Glomerular endothelial cell (primary cell): ENCODE measurements at regions not wholly inside any gene's neighbourhood (a gene's known extent, or its start where the extent isn't known, plus 50 kb on each side); places are given as distances from the start of the nearest gene placed in this dataset.
"Not testable (repeated sequence)": the region's sequence is repeated elsewhere in the genome, so short reads cannot be mapped to it uniquely, and the experiment has no call there.

Experiments used
- DNase-seq: peaks from one replicate; pipeline ENCODE4 v3.0.0-alpha.2; 2011; ENCODE audit warnings: low read depth, low spot score; ENCODE audit errors: extremely low read depth

DNA sequence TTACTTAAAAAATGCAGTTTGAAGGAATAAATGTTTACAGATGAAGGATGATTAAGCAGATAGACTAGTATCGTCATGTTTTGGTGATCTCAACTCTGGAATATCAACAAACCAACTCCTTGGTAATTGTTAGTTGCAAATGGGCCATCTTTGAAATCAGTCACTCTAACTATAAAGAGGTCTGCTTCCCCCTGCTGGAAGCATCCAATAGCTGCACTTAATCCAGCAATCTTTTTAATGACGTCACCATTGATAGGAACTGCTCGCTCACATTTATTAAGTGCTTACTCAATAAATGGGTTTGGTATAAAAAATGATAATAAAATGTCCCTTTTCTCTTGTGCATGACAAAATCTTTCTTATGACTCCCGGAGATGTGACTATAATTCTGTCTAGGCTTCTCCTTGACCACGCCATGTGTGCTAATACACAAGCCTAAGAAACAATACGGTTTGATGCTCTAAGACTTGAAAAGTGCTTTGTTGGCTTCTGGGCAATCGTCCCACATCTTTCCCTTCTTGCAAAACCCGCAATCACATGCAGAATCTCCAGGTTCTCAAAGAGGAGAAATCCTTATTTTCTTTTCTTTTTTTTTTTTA is 227.6 kb upstream of the POU1F1 start:
- peak; percentile 76 for DNase-seq

DNA sequence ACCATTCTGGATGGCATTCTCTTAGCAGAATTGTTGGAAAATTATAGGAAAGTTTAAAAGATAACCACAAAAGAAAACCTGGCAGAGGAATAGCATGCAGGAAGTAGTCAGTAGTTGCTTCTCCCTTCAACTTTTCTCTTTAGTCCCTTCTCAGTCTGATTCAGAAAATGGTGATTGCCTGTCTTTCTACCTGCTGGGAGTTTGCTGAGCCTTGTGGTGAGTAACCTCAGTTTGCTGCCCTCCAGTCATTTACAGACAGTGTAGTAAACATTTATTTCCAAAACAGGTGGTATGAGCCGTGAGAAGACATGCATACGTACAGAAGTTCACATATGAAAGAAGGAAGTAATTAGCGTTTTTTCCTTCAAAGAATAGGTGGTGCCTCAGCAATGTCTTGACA is 224.7 kb upstream of the POU1F1 start:
- no peak for DNase-seq

DNA sequence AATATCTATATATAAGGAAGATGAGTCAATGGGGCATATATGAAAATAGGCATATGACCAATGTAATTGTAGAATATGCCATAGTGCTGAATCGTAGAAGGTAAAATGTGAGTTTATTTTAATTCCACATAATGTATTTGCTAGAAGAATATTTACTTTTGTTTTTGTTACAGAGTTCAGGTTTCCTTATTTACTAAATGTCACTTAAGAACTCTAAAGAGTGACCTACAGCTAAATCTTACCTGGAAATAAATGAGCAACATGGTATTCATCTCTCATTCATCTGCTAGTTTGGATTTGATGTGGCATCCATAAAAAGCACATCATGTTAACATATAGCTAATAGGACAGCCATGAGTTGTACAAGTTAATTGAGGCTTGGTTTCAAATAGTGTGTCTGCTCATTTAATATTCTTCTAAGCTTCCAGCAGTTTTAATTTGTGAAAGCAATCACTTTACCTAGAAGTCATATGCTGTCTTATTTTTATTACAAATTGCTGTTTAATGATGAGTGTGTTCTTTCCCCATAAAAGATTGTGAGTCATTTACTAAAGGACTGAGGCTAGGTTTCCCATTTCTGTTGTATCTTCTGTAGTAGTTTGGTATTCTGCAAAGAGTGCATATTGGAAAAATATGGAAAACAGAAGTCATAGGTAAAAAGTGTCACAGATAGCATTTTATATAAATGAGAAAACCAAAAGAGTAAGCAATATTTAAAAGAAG is 222.1 kb upstream of the POU1F1 start:
- no peak for DNase-seq

DNA sequence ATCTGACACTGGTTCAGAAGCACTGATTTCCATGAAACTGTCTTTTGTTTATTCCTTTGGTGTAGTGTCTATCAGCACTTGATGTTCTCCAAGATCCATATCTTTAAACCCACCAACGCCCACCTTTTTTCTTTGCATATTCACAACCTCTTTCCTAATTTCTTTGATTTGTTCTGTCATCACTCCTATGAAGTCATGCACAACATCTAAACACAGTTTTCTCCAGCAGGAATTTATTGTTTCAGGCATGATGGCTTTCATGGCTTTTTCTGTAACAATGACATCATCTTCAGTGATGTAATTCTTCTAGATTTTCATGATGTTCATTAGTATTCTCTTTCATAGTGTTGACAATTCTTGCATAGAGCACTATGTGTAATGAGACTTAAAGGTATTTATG is 219.6 kb upstream of the POU1F1 start:
- DNase-seq: no peak

DNA sequence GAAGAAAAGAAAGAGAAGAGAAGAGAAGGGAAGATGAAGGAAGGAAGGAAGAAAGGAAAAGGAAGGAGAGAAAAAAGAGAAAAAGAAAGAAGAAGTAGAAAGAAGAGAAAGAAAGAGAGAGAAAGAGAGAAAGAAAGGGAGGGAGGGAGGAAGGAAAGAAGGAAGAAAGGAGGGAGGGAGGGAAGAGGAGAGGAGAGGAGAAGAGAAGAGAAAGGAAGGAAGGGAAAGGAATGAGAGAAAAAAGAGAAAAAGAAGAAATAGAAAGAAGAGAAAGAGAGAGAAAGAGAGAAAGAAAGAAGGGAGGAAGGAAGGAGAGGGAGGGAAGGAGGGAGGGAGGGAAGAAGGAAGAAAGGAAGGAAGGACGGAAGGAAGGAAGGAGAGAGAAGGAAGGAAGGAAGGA is 217.9 kb upstream of the POU1F1 start:
- no peak for DNase-seq

DNA sequence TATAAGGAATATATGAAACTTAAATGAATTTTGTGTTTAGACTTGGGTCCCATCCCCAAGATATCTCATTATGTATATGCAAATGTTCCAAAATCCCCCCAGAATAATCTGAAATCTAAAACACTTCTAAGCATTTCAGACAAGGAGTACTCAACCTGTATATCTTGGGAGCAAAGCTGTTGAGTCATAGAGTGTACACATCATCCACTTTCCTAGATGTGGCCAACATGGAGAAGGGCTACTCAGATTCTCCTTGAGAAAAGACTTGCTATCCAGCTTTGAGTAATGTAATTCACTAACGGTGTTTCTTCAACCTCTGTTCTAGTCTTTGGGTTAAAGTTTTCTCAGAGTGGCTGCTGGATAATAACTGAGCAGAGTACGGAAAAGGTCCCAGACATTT is 215.5 kb upstream of the POU1F1 start:
- no peak for DNase-seq

DNA sequence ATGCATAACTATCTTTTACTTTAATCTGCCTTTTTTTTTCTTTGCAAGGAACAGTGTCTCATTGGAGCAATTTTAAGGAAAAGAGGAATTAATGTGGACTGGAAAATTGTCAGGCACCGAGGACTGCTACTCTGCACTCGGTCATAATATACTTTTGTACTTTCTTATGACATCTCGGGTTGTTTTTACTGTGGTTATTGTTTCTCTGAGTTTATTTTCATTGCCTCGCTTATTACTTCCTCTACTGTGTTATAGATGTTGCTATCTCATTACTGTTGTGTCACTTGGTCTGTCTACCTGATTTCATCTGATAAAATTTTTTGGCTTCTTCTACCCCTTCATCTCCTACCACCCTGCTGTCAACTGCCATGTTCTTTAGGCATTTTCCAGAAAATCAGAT is 213.5 kb upstream of the POU1F1 start:
- no peak for DNase-seq

DNA sequence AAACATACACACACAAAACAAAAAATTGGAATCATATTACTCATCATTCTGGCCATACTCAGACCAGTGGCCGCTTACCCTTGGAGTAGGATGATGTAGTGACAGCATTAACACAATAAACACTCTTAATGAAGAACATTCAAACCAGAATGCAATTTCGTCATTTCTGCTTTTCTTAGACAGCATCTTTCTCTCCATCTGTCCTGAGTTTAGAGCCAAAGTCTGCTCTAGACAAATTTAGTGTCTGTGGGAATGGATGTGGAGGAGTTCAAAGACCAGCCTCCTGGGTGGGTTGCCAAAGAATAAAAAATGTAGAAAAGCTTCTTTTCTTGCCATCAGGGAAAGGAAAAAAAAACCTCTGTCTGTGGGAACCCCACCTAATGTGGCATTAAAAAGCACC is 212.4 kb upstream of the POU1F1 start:
- DNase-seq: no peak

DNA sequence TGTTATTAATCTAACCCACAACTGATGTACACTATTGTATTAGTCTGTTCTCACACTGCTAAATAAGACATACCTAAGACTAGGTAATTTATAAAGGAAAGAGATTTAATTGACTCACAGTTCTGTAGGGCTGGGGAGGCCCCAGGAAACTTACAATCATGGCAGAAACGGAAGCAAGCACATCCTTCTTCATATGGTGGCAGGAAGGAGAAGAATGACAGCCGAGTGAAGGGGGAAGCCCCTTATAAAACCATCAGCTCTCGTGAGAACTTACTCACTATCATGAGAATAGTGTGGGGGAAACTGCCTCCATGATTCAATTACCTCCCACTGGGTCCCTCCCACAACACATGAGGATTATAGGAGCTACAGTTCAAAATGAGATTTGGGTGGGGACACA is 210.3 kb upstream of the POU1F1 start:
- DNase-seq: not testable (repeated sequence)

DNA sequence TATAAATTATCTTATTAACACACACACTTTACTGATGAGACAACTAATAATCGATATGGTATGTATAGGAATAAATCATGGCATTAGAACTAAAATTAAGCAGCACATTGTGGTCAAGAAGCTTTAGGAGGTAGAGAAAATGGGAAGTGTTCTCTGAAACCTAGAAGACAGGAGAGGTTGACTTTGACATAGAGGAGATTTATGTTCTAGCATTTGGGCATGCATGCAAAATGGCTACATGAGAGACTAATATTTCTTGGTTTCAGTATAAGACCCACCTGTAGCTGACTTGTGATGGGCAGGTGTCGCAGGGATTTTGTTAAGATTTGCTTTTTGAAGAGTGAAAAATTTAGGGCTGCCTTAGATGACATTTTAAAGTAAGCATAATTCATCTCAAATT is 209.7 kb upstream of the POU1F1 start:
- DNase-seq: no peak

DNA sequence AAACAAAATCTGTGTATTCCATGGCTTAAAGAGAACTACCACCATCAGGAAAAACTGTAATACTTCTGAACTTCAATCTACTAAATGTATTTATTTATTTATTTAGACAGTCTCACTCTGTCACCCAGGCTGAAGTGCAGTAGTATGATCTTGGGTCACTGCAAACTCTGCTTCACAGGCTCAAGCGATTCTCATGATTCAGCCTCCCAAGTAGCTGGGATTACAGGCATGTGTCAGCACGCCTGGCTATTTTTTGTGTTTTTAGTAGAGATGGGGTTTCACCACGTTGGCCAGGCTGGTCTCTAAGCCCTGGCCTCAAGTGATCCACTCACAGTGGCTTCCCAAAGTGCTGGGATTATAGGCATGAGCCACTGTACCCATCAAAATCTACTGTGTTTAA is 202.3 kb upstream of the POU1F1 start:
- DNase-seq: no peak

DNA sequence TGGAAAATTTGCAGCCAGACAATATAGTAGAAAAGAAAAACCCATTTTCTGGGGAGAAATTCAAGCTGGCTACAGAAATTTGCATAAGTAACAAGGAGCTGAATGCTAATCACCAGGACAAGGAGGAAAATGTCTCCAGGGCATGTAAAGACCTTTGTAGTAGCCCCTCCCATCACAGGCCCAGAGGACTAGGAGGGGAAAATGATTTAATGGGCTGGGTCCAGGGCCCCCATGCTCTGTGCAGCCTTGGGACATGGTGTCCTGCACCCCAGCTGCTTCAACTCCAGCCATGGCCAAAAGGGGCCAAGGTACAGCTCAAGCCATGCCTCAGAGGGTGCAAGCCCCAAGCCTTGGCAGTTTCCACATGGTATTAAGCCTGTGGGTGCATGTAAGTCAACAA is 197.6 kb upstream of the POU1F1 start:
- DNase-seq: no peak

DNA sequence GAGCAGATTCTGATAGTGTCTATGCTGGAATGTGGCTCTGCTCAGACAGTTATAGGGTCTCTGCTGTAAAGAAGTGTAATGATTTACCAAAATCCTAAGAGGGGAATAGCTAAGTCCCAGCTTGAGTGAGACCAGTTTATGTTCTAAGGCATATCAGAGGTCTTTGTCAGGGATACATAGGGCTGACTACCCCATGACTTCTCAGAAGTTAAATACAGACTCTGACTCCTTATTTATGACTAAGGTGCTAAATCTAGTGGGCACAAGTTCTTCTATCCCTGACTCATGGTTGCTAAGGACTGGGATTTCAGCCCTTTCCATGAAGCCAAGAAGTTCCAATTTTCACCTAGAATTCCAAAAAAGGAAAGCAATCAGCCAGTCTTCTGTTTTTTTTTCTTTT is 192.6 kb upstream of the POU1F1 start:
- no peak for DNase-seq

DNA sequence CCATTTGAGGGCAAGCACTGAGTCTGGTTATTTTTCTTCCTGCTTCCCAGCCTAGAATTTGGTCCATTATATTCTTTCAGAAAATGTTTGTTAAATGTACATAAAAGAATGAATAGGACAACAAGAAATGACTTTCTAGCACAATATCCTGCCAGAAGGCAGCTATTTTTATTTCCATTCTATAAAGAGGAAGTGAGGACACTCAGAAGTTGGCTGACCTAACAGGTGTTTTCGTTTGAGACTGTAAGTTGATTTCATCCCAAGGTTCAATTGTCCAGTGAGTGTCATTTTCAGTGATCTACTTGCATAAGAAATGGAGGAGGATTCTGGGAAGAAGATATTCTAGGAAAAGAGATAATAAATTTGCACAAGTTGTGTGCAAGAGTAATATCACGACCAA is 191.9 kb upstream of the POU1F1 start:
- DNase-seq: no peak

DNA sequence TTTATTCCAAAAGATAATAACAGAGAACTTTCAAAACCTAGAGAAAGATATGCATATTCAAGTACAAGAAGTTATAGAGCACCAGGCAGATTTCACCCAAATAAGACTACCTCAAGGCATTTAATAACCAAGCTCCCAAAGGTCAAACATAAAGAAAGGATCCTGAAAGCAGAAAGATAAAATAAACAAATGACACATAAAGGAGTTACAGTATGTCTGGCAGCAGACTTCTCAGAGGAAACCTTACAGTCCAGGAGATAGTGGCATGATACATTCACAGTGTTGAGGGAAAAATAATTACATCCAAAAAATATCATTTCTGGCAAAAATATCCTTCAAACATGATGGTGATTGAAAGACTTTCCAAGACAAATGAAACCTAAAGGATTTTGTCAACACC is 185.8 kb upstream of the POU1F1 start:
- DNase-seq: no peak

DNA sequence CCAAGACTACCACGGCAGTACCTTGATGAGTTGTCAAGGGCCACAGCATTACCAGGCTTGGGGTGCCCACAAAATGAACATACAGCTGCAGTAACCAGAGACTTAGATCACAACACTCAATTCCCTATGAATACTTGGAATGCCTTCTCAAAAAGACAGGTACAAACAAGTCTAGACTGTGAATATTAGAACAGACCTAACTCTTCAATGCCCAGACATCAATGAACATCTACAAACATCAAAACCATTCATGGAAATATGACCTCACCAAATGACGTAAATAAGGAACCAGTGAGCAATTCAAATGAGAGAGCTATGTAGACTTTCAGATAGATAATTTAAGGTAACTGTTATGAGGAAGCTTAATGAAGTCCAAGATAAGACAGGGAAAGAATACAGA is 185.1 kb upstream of the POU1F1 start:
- no peak for DNase-seq

DNA sequence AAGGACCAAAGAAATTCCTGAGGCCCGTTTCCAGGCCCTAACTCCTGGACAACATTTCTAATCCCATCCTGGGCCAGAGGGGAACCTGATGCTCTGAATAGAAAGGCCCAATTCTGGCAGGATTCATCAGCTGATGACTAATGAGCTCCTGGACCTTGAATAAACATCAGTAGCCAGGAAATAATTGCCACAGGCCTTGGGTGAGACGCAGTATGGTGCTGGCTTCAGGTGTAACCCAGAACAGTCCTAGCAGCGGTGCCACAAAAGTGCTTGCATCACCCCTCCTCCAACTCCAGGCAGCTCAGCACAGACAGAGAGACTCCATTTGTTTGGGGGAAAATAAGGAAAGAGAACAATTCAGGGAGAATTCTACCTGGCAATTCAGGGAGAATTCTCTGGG is 184.7 kb upstream of the POU1F1 start:
- no peak for DNase-seq

DNA sequence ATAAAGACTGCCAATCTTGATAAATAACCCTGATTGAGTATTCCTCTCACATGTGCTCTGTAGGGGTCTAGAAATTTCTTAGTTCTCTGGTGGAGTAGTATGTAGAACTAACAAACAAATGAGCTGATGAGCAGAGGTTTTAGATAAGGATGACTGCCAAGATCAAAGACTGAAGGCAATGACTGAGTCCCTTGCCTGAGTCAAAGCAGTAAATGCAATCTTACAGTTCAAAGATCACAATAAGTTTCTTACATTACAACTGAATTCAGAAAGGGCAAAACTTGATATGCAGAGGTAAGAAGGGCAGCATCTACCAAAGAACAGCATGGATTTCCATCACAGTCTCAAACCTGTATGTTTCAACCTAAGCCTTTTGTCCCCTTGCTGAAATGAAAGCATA is 172.2 kb upstream of the POU1F1 start:
- DNase-seq: no peak

DNA sequence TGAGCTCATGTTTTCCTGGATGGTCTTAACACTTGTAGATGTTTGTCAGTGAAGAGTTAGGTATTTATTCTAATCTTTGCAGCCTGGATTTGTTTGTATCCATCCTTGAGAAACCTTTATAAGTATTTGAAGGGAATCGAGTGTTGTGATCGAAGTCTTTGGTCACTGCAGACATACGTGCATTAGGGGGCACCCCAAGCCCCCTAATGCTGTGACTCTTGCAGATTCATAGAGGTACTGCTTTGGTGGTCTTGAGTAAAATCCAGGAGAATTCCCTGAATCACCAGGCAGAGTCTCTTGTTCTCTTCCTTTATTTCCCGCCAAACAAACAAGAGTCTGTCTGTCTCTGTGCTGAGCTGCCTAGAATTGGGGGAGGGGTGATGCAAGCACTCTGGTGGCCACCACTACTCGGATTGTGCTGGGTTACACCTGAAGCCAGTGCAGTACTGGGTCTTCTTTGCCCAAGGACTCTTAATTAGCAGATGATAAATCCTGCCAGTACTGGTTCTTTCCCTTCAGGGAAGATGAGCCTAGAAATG is 170.5 kb upstream of the POU1F1 start:
- no peak for DNase-seq

DNA sequence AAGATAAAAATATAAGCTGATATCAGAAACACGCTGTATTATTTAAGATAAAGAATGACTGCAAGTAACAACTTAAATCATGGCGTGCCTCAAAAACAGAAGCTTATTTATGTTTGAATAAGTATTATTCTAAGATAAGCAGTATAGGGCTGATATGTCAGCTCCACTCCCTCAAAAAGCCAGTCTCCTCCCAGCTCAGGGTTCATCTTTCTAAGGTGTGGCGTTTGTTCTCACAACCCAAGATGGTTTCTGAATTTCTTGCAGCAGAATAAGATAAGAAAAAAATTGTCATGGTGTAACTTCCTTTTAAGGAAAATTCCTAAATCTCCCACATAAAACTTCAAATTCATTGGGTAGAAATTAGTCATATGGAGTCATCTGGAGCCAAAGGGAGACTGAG is 166.1 kb upstream of the POU1F1 start:
- DNase-seq: no peak

DNA sequence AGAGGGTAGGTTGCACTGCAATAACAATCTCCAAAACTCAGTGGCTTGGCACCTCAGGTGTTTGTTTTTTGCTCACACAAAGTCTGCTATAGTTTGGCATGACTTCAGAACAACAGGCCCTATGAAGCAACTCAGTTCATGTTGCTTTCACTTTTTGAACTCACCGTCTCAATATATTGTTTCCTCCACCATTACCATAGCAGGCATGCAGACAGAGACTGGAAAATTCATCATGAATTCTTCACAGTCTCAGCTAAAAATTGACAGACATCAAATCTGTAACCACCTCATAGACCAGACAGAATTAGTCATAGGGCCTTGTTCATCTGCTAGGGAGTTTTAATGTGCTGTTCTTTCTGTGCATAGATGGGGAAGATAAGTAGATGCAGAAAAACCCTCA is 161.4 kb upstream of the POU1F1 start:
- DNase-seq: no peak

DNA sequence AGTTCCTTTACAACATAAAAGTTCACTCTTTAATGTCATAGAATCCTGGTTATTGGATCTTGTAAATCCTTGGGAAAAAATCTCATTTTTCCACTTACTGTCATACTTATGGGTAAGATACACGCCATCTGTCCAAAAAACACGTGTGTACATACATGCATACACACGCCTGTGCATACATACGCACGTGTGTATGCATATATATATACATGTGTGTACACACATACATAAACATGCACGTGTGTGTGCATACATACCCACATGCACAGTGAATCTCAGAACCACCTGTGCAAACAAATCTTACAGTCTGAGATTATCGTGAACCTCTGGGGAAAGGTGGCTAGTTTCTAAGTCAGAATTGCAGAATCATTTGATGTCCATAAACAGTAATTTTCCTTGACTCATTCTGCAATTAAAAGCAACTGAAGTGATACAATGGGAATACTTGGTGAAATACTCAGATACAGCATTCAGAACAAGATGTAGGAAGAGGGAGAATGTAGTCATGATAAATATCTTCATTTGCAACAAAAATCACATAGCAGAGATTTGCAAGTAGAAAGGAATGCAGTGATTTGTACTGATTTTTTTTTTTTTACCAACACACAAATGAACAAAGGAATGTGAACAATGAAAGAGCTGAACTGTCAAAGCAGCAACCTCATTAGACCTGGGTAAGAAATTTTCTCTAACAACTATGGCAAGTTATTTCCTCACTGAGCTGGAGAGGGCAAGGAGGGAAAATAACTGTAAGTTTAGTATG is 160.6 kb upstream of the POU1F1 start:
- no peak for DNase-seq
